GM18868 (cell line): ENCODE measurements at regions not wholly inside any gene's neighbourhood (a gene's known extent, or its start where the extent isn't known, plus 50 kb on each side); places are given as distances from the start of the nearest gene placed in this dataset.
"Not testable (repeated sequence)": the region's sequence is repeated elsewhere in the genome, so short reads cannot be mapped to it uniquely, and the experiment has no call there.

ENCODE experiments used
- ATAC-seq: cut with Tn5 transposase; IDR thresholded peaks from one replicate; pipeline ENCODE4 v1.9.1; 2021; ENCODE audit warnings: mild to moderate bottlenecking, moderate library complexity; ENCODE audit not compliant: unreplicated experiment

DNA sequence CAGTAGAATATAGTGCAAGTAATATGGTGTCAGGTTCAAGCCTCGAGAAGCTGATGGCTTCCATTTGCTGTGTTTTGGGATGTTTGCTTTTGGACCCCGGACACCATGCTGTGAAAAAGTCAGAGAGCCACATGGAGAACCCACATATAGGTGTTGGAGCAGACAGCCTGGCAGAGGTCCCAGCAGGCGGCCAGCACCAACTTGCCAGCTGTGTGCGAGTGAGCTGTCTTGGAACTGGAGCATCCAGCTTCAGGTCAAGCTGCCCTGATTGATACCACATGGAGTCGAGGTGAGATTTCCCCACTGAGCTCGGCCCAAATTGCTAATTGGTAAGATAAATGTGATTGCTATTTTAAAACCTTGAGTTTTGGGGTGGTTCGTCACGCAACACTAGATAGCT, 185.7 kb upstream of the TBL1XR1 start:
- ATAC-seq = no peak

DNA sequence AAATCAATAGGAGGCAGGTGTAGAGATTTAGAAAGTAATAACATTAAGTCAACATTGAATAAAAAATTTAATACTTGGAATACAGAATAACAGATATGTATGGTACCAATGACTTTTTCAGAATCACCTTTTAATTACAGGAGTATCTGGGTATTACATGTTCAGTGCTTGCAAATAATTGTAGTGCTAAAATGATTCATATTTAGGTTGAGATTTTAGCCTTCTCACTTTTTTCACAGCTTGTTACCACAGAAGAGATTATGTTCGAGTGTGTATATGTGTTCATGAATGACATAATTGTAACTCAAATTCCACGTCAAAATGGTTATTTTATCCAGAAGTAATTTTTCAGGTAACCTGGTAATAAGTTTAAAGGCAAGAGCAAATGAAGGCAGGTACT, 187.9 kb upstream of the TBL1XR1 start:
- no peak for ATAC-seq

DNA sequence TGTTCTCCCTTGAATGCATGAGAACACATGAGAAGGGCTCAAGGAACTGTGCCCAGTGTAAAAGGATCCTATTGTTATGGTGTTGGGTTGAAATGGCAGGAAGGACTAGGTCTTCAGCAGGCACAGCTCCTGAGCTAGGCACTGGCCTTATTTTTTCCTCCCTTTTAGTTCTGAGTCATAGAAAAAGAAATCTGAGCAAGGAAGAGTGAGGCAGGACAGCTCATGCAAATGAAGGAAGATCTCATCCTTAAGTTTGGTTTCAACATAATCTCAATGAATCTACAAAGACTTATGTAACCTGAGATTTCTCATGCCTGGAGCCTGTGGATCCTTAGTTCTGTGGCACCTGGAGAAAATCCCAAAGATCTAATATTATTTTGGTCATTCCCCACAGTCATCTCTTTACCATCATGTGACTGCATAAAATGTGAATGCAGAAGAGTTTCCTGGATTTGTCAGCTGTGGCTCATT, 188.6 kb upstream of the TBL1XR1 start:
- ATAC-seq = no peak

DNA sequence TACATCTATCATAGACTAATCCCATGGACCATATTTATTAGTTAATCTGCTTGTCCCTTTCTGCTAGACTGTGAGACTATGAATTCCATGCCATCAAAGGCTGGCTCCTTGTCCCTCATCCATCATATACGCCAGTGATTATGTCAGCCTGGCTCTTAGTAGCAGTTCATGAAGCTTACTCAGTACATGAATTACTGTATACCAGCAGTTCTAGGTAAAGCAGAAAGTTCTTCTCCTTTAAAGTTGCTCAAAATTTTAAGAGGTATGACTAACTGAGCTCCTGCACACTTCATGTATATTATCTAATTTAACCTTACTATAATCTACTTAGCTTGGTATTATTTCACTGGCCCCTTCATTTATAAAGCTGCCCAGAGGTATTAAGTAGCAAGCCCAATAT, 190.9 kb upstream of the TBL1XR1 start:
- no peak for ATAC-seq

DNA sequence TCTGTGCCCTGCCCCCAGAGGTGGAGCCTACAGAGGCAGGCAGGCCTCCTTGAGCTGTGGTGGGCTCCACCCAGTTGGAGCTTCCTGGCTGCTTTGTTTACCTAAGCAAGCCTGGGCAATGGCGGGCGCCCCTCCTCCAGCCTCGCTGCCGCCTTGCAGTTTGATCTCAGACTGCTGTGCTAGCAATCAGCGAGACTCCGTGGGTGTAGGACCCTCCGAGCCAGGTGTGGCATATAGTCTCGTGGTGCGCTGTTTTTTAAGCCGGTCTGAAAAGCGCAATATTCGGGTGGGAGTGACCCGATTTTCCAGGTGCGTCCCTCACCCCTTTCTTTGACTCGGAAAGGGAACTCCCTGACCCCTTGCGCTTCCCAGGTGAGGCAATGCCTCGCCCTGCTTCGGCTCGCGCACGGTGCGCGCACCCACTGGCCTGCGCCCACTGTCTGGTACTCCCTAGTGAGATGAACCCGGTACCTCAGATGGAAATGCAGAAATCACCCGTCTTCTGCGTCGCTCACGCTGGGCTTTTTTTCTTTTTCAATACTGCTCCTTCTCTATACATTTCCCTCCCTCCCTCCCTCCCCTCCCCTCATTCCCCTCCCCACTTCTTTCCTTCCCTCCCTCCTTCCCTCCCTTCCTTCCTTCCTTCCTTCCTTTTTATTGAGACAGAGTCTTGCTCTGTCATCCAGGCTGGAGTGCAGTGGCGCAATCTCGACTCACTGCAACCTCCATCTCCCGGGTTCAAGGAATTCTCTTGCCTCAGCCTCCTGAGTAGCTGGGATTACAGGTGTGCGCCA, 197.1 kb upstream of the TBL1XR1 start:
- not testable (repeated sequence) for ATAC-seq

DNA sequence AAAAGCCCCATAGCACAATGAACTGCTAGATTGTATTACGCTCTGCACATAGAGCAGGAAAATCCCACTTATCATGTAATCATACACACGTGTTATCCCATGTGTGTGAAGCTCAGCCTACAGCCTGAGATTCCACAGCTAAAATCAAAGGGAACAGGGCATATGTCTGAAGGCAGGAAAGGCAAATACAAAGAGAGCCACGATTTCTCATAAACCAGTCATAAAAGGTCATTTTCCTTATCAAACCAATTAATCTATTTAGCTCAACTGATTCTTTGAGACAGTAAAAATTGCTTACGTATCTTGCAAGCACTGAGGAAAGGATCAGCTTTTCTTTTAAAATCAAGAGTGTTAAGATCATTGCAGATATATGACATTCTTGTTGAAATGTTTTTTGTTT, 199.5 kb upstream of the TBL1XR1 start:
- no peak for ATAC-seq

DNA sequence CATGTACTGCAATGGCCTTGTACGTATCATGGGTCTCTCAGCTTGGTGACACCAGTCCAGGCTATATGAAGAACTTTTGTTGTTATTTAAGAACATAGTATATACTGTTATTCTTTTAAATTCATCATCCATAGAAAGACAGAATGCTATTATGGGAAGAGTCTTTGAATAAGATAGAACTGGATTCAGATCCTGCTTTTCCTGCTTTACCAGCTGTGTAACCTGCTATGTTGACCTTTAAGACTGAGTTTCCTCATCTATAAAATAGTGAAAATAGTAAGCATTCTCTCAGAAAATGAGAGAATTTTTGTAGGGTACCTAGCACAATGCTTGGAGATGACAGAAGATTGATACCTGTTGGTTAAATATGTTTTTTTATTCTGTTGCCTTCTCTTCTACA, 204.1 kb upstream of the TBL1XR1 start:
- ATAC-seq = no peak

DNA sequence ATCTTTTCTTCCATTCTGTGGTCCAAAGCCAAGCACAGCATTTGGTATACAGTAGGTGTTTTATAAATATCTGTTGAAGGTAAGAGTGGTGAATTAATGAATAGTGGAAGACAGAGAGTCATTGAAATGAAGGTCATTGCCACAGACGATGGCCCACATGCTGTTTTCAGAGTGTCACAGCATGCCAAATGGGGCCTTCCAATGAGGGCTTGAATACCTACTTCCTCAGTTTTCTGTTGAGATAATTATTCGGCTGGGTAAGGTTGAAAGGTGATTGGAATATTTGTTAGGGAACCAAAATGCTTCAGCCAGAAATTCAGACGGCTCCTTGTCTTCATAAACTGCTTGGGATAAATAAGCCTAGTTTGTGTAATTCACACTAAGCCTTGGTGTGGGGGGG, 205.3 kb upstream of the TBL1XR1 start:
- no peak for ATAC-seq

DNA sequence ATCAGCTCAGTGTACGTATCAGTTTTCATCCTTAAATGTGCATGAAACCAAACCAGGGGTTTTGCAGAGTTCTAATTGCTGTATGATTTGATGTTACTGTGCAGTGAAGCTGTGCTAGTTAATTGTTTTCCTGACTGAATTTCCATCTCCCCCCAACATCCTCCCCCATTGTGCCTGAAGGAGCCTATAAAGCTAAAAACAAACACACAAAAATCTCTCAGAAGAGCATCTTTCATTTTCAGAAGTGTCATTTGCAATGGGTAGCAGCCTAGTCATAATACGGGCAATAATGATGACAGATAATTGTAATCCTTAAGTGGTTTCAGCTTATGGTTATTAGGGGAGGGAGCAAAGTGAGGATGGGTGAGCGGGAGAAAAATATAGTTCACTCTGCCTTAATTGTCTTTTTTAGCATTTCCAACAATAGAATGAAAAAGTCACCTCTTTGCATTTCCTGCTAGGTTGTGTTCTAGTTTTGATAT, 207.9 kb upstream of the TBL1XR1 start:
- ATAC-seq = no peak

DNA sequence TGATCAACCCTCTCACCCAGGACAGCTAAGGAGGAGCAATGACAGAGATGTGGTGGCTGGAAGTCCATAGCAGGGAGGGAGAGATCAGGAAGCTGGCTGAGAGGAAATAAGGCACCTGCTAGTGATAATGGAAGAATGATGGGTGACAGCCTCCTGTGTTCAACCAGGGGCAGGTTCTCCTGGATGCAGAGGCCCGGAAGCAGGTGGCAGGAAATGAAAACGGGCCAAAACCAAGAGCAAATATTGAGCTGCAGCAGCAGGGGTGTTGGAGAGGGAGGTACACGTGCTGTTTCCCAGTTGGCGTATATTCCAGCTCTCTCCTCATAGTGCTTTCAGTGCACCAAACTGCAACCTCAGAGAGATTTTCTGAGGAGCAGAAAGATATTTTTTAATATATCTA, 213.4 kb upstream of the TBL1XR1 start:
- ATAC-seq = no peak

DNA sequence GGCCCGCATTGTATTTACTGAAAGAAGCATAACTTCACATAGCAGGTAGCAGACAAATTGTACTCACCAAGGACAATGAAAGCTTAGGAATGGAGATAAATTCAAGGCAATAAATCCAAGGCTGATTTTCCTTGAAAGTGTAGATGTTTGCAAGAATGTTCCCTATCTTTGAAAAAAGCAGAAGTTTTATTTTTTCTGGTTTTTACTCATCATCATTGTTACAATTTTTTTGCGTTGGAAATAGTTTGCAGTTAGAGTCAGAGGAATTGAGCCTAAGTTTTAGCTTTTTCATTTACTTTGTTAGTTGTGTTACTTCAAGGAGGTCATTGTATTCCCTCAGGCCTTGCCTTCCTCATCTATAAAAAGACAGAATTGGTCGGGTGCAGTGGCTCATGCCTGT, 213.9 kb upstream of the TBL1XR1 start:
- ATAC-seq = no peak

DNA sequence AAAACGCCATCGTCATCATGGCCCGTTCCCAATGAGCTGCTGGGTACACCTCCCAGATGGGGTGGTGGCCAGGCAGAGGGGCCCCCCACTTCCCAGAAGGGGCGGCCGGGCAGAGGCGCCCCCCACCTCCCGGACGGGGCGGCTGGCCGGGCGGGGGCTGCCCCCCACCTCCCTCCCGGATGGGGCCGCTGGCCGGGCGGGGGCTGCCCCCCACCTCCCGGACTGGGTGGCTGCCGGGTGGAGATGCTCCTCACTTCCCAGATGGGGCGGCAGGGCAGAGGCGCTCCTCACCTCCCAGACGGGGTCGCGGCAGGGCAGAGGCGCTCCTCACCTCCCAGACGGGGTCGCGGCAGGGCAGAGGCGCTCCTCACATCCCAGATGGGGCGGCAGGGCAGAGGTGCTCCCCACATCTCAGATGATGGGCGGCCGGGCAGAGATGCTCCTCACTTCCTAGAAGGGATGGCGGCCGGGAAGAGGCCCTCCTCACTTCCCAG, 215.4 kb upstream of the TBL1XR1 start:
- ATAC-seq = not testable (repeated sequence)

DNA sequence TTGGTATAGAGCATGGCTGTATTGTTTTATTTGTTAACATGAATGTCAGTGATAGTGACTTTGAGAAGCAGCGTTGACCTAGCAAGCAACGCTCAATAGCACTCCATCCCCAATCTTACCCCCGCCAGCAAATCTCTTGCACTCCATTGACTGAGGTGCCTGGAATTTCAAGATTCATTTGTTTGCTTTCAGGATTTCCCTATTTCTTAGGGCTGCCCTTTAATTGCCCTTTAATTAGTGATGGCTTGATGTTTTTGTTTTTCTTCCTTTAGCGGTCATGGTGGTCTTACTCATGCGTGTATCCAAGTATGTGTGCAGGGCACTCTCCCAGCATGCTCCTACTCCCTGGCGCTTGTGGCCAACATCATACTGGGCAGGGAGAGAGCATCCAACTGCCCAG, 216.8 kb upstream of the TBL1XR1 start:
- ATAC-seq = no peak

DNA sequence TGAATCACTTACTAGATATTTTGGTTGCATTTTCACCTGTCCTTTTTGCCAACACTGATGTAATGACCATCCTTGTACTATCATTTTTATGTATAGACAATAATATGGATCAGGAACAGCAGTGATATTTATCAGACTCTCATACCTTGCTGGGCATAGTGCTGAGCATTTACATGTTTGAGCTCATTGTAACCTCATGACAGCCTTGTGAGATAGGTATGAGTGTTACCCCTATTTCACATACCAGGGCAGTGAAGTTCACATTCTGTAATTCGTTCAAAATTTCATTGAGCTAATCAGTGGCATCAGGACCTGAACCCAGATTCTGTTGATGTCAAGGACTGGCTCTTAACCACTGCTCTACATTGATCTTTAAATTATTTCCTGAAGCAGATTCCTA, 221.5 kb upstream of the TBL1XR1 start:
- no peak for ATAC-seq

DNA sequence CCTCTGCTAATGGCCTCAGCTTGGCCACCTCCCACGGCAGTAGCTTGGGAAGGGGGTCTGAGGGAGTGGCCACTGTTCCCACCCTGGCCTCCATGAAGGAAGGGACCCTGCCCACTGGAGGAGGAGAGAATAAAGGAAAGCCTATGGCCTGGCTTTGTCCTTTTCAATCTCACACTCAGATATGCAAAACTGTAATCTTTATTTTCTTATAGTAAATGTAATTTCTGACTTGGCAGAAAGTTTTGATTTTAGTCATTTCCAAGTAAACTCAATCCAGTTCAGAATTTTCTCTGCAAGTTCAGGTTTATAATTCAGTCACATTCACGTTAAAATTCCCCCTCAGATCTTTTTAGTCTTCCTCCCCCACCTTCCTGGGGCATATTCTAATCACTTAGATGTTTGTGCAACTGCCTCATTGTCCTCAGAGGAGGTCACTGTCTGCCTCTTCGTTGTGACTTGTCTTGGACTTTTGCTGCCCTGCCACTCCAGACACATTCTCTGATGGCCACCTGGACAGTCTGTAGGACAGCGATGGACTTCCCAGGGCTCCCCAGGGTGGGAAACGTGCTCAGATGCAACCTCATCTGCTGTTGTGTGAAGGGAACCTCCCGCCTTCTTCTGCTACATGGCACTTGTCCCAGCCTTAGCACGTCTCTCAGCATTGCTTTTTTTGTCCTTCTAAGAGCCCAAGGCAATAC, 222.8 kb upstream of the TBL1XR1 start:
- peak; percentile 75 for ATAC-seq

DNA sequence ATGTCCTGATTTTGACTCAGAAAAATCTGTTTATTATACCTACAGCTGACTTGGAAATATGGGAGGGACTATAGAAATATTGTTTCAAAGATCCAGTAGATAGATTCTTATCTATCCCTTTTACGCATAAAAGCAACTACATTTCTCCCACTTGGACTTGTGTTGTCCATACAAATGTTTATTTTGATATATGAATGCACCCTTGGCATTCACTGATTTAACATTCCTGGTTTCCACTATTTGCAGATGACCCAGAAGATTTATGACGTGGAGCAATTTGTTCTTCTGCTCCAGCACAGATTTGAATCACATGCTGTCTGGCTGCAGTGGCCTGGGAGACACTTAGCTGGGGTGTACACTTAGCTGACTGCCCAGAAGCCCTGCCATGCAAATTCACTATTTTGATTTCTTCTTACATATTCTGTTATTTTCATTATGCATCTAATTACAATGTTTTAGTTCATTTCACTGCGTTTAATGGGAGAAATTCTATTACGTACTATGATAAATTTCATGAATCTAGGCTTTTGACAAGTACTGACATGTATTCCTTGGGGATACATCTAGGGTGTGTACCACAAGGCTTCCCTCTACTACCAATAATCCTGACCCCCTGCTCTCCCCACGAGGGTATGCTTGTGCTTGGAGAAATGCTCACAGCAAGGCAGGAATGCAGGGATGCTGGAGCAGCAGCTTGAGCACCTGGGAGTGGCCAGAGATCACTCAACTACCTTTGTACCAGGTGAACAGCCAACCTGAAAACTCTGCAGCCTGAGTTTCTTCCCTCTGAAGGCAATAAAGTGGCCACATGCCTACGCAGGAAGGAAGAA, 223.6 kb upstream of the TBL1XR1 start:
- no peak for ATAC-seq

DNA sequence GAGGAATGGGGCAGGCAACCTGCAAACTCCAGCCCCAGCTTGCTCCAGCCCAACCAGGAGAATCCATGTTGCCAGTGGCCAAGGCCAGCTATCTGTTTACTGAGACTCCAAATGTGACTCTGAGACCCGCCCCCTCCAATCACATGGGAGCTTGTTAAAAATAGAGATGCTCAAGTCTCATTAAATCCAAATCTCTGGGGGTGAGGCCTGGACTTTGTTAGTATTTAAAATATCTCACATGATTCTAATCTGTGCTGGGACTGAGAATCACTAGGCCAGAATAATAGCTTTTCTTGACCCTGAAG, 224.2 kb upstream of the TBL1XR1 start:
- ATAC-seq = no peak

DNA sequence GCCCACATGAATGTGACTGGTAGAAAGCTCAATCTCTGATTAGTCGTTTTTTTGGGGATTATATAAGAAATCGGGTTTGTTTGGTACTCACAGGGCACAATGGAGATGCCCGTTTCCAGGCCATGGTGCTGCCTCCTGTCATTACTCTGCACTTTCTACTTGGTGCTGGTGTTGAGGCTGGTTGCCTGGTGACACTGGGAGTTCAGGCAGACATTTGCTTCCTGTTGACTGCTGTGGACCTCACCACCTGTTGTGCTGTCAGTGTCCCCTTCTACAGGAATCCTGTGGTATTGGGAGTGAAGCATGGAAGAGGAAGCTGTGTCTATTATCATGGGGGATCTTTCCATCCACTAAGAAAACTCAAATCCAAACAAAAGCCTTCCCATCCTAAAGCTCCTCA, 227.2 kb upstream of the TBL1XR1 start:
- ATAC-seq = no peak

DNA sequence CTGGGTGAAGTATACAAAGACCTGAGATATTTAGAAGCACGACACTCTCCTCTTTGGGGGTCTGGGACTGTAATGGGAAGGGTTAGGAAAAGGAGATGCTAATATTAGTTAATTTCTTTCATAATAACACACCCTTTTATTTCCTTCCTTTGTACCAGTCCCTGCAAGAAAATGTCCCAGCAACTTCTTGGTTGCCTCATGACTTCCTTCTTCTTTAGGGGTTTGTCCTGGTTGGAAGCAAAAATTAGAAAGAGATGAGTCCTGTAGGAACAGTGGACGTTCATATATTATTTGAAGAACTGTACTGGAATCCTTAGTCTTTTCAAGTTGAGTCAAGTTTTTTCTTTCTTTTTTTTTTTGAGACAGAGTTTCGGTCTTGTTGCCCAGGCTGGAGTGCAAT, 227.8 kb upstream of the TBL1XR1 start:
- no peak for ATAC-seq

DNA sequence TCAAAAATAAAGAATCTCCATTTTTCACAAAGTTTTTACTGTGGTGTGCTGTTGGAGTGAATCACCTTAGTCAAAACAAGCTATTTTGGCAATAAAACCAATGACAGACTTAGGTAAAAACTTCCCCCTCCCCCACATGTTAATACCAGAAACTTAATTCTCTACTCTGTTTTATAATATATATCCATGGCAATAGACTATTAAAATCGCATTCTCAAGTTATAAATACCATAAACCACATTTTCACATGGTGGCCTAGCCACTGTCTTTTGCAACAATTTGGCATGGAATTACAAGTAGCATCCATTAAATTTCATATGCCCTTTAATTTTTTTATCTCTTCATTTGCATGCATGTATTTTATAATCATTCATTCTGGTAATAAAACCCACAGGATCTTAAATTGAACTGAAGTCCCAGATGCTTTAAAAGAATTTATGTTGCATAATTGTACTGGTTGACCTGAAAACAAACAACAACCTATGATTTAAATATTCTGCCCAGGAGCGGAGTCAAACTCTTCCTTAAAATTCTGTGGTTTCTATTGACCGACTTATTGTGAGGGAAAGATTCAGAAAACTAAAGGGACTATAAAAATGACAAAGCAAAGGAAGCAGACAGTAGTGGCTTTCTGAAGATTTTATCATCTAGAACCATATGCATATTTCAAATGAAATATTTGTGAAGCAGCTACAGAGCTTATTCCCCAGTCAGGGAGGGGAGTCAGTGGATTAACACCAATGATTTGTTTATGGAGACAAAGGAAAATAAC, 229.0 kb upstream of the TBL1XR1 start:
- ATAC-seq = no peak
